HepG2 (cell line): ENCODE measurements at regions not wholly inside any gene's neighbourhood (a gene's known extent, or its start where the extent isn't known, plus 50 kb on each side); places are given as distances from the start of the nearest gene placed in this dataset.
A peak's percentile ranks its signal among the peaks of the same experiment; 100 is the strongest.

ENCODE experiments used
- AHDC1 ChIP-seq: sonication (generic); formaldehyde crosslinking; IDR thresholded peaks from 2 replicates; pipeline ENCODE4 v1.5.1; 2020; ENCODE audit warnings: mild to moderate bottlenecking, missing genetic modification reagents, borderline replicate concordance
- CREB1 ChIP-seq, 2 experiments: fragments of 450-650 bp in 1 of 2; IDR thresholded peaks; 2 replicates each; pipeline ENCODE4 v1.6.1; 2016 to 2017; ENCODE audit warnings: control low read depth in 1 of 2, mild to moderate bottlenecking in 1 of 2, missing compliant biosample characterization in 1 of 2, missing genetic modification characterization in 1 of 2
- IRF2 ChIP-seq: IDR thresholded peaks from 2 replicates; pipeline ENCODE4 v1.6.1; 2018; ENCODE audit warnings: missing genetic modification reagents, missing compliant biosample characterization
- KIAA2018 ChIP-seq: sonication (generic); formaldehyde crosslinking; IDR thresholded peaks from 2 replicates; pipeline ENCODE4 v1.5.0; 2020; ENCODE audit warnings: mild to moderate bottlenecking, missing genetic modification reagents, borderline replicate concordance
- NCOA2 ChIP-seq: sonication (generic); formaldehyde crosslinking; IDR thresholded peaks from 2 replicates; pipeline ENCODE4 v1.8.0; 2022; ENCODE audit warnings: inconsistent platforms
- NKX3-1 ChIP-seq: sonication (generic); formaldehyde crosslinking; IDR thresholded peaks from 2 replicates; pipeline ENCODE4 v1.5.0; 2020; ENCODE audit warnings: missing genetic modification reagents
- PITX1 ChIP-seq: sonication (generic); formaldehyde crosslinking; IDR thresholded peaks from 2 replicates; pipeline ENCODE4 v1.5.1; 2020; ENCODE audit warnings: mild to moderate bottlenecking, missing genetic modification reagents
- SNAI1 ChIP-seq: sonication (generic); formaldehyde crosslinking; IDR thresholded peaks from 2 replicates; pipeline ENCODE4 v1.5.0; 2020; ENCODE audit warnings: mild to moderate bottlenecking, missing genetic modification reagents, borderline replicate concordance
- SUZ12 ChIP-seq: fragments of 150-350 bp; IDR thresholded peaks from 2 replicates; pipeline ENCODE4 v1.6.1; 2014; ENCODE audit warnings: low read depth, low read length
- ZNF232 ChIP-seq: sonication (generic); formaldehyde crosslinking; IDR thresholded peaks from 2 replicates; pipeline ENCODE4 v1.4.0; 2020; ENCODE audit warnings: missing genetic modification reagents, borderline replicate concordance
- ZNF609 ChIP-seq: sonication (generic); formaldehyde crosslinking; IDR thresholded peaks from 2 replicates; pipeline ENCODE4 v1.4.0; 2020; ENCODE audit warnings: mild to moderate bottlenecking, missing genetic modification reagents, borderline replicate concordance

GRCh38 chr3:30344288-30344687 lies 262.1 kb upstream of the TGFBR2 start (continued):
- no peak for TF ChIP-seq SUZ12
- peak; percentile 58 for TF ChIP-seq ZNF609 (CRISPR knock-in tag)
- TF ChIP-seq NKX3-1 (CRISPR knock-in tag): no peak
- peak; percentile 34; the same call in 1 of the 2 replicates for TF ChIP-seq IRF2
- peak; percentile 70; the same call in 1 of the 2 replicates for TF ChIP-seq AHDC1 (CRISPR knock-in tag)
- no peak for TF ChIP-seq PITX1
- no peak for TF ChIP-seq ZNF232 (CRISPR knock-in tag)
- TF ChIP-seq CREB1 (IDR thresholded peaks at IDR 0.05): no peak
- peak; percentile 44; the same call in 1 of the 2 replicates for TF ChIP-seq CREB1 (CRISPR knock-in tag; IDR thresholded peaks at IDR 0.05)
- TF ChIP-seq NCOA2 (CRISPR knock-in tag): peak; percentile 77
- no peak for TF ChIP-seq SNAI1 (CRISPR knock-in tag)
- no peak for TF ChIP-seq KIAA2018 (CRISPR knock-in tag)
